Non-pigmented ciliary epithelial cell (primary cell): ENCODE measurements at regions not wholly inside any gene's neighbourhood (a gene's known extent, or its start where the extent isn't known, plus 50 kb on each side); places are given as distances from the start of the nearest gene placed in this dataset.

Experiments
- DNase-seq: peaks from one replicate; pipeline ENCODE4 v3.0.0-alpha.2; 2010; ENCODE audit warnings: low read depth

DNA sequence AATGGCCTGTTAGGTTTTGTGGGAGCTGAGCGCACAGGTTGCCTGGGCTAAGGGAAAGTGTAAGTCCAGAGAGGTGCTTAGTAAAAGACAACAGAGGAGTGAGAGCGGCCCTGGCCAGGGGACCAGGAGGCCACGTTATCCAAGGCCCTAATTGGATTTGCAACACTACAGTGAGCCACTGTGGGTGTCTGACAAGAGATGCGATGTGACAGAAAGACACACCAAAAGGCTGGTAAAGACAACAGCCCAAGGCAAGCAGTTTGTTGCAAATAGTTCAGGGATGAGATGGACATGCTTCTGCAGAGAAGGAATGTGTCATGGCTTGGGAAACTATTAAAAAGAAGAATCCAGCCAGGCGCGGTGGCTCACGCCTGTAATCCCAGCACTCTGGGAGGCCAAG lies 162.7 kb upstream of the KIT start:
- DNase-seq = no peak

DNA sequence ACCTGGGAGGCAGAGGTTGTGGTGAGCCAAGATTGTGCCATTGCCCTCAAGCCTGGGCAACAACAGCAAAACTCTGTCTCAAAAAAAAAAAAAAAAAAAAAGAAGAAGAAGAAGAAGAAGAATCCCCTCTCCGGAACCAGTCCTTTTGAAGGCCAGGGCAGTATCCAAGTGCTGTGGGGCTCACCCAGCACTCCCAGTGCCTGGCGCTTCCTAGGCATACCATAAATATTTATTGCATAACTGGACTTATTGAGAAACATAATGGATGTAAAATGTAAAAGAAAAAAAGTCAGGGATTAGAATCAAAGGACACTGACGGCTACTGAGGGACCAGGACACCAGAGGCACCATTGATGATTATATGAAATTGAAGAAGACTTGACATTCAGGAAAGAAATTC lies 162.1 kb upstream of the KIT start:
- no peak for DNase-seq

DNA sequence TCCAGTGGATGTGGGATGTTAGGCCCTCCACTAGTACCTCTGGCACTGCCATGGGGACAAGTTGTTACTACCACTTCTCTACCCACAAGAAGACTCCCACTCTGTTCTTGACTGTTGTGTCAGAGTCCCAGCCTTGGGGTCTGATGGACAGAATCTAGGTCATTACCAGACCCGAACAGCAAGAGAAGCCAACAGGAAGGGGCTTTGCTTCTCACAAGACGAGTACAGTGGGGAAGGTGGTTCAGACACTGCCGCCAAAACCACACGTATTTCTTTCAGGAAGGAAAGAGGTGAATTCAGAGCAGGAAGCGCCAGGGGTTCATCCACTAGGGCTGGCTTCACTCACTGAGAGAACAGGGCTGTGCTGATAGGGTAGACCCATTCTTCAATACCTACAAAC lies 161.3 kb upstream of the KIT start:
- DNase-seq = no peak

DNA sequence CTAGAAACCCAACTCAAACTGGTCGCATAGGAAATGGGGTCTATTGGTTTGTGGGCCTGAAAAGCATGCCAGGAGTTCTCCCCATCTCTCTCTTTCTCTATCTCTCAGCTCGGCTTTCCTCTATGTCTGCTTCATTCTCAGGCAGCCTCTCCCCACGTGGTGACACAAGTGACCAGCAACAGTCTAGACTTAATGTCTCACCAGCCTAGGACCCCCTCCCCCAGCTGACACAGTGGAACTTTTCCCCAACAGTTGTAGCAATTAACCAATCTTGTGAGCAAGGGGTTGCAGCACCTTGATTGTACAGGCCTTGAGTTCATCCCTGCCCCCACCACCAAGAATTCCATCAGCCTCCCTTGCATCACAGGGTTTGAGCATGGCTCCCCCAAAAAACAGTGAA lies 159.8 kb upstream of the KIT start:
- DNase-seq = no peak

DNA sequence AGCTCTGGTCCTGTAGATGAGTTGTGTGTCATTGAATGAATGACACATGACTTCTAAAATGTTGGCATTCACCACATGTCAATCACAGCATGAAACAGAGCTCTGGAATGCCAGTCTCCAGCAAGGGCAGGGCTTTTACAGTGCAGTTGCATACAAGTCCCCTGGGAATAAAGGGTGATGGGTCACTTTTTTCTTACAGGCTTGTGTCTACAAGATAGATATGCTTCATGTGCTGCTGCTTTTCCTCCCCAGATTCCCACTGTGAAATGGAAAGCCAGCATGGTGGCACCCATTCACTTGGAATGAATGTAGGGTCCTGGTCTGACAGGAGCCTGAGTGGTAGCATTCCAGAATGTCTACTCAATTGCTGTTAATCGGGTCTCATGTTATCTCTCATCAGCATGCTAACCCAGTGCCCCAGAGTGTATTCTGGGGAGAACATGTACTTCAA lies 159.1 kb upstream of the KIT start:
- DNase-seq = no peak

DNA sequence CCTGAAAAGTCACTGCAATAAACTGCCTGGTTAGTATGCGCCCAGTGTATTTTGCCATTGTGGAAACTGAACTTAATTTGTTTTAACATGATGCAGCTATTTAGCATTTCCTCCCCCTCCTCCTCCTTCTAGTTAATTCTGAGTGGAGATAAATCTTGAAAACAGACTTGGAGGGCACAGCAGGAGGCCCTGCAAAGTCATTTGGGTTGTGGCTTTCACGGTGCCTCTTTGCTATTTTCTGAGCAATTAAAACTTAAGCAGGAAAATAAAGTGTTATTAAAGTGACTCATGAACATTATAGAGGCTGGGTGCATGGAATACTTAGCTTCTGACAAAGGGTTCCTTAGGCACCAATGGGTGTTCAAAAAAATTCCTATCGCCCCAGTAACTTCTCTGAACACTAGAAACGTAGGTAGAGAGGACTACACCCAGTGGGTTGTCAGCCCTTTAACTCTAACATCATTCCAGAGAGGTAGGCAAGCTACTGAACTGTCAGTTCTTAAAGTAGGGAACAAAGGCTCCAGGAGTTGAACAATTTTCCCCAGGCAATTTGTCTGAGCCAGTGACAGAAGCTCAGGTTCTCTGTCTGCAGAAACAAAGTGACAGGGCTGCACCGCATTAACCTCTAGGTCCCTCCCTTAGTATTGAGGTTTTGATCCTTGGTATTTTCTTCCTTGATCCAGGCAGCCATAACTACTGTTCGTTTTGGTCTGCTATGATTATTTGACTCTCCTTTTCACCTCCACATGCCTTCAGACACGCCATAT lies 158.3 kb upstream of the KIT start:
- DNase-seq = peak; percentile 10

DNA sequence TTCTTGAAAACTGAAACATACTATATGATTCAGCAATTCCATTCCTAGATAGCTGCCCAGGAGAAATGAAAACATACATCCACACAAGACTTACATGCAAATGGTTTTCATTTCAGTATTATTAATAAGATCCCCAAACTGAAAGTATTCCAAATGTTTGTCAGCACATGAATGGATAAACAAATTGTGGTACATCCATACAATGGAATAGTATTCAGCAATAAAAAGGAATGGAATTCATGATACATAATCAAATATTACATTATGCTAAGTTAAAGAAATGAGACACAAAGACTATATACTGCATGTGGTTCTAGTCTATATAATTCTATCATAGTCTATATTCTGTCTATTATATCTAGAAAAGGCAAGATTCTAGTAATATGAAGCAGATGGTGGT lies 152.4 kb upstream of the KIT start:
- DNase-seq = no peak

DNA sequence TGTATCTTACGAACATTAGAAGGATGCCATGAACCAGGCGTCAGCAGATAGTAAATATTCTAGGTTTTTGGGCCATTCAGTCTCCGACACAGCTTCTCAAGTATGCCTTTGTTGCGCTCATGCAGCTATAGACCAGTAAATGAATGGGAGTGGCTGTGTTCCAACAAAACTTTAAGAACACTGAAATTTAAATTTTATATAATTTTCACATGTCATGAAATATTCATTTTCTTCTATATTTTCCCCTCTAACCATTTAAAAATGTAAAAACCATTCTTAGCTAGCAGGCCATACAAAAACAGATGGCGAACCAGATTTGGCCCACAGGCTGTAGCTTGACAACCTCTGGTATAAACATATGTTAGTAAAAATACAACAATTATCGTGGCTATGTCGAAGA lies 151.8 kb upstream of the KIT start:
- DNase-seq = no peak

DNA sequence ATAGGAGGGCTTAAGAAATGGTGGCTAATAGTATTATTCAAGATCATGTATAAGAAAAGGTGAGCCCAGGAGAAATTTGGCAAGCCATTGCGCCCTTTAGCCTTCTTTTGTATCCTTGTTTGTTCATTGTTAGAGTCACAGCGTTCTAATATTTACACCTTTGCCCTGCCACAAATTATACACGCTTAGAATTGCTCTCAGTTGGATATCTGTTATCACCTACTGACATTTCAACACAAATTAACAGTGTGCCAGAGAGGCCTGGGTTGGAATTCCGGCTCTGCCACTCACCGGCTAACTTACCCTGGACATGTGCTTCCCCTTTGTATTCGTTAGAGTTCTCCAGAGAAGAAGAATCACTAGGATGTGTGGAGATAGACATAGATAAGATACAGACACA lies 148.7 kb upstream of the KIT start:
- DNase-seq = no peak

DNA sequence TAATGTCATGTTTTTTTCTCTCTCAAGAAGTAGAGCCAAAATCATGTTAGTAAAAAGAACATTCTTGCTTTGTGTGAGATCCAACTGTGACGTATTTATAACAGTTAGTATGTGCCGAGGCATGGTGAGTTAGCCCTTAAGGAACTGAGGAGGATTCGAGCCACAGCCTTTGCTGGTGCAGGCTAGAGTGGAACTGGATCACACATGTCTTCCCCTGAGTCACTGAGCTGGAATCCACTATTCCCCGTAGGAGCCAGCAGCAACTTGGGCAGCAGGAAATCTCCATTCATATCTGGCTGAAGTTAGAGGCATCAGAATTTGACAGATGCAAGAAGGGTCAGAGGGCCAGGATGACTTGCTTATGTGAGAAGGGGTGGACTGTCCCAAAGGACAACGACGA lies 144.6 kb upstream of the KIT start:
- DNase-seq = peak; percentile 47

DNA sequence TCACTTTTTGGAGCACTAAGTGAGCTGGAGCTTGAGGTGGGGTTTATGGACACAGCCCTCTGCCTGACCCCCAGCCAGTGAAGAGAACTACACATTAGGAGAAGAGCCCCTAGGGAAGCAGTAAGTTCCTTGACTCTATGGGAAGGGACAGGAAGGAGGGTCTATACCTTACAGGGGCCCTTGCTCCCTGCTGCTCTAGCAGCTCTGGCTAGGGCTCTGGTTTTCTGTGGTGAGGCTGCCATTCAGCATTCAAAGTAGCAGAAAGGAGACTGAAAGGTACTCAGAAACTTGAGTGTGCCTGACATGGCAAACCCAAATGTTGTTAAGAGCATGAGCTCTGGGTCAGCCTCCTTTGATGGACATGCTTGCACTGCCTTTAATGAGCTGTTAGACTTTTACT lies 144.0 kb upstream of the KIT start:
- DNase-seq = no peak

DNA sequence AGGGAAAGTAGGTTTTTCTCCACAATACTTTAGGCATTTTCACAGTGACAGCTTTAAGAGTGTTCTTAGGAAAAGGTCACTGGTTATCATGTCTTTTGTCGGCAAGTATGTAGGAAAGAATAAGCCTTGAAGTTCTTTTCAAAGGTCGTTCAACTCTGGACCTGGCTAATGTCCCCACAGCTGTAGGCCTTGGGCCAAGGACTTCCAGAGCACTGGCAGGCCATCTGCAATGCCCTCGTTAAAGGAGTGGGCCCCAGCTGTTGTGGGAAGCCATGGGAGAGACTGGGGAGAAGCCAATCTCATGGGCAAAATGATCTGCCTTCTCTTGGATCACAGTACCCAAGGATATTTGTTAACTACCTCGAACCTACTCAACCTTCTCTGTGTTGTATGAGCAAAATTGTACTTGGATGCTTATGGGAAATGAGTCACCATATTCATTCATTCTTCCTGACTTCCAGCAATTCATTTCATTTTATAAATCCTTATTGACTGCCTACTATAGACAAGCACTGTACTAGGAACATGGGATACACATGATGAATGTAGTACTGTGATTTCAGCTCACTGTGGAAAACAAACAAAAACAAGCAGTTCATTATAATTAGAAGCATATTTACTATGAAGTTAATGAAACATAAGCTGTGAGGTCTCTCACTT lies 141.1 kb upstream of the KIT start:
- DNase-seq = no peak

DNA sequence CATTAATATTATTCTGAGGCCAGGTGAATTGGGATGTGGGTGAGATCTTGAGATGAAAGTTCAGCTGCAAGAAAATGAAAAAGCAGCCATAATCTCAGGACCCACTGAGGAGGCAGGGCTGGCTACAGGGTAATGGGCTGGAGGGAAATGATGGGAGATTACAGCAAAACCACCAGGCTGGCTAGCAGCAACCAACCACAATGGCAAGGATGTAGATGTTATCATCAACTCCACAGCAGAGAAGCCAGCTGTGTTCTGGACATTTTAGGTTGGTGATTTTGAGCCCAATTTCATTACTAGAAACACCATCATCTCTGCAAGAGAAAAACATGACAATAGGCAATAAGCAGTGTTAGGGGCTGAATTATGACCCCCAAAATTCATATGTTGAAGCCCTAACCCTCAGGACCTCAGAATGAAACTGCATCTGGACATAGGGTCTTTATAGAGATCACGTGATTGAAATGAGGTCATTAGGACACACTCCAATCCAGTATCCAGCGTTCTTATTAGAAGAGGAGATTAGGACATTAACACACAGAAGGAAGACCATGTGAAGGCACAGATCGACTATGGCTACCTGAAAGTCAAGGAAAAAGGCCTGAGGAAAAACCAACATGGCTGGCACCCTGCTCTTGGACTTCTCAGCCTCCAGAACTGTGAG lies 139.8 kb upstream of the KIT start:
- no peak for DNase-seq

DNA sequence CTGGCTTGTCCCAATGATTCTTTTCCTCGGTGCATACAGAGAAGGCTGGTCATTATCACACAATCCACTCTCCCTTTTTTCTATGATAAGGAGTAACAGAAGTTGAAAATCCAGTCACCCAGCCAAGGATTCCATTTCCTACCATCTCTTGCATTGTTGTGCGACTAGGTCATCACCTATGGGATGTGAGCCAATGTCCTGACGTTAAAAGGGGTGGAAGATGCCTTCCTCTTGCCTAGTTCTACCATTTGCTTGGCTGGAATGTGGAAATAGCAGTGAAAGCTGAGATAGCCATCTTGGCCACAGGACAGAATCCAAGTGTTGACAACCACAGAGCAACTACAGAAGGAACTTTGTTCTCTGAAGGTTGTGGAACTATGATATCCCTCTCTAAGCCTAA lies 132.2 kb upstream of the KIT start:
- peak; percentile 58 for DNase-seq

DNA sequence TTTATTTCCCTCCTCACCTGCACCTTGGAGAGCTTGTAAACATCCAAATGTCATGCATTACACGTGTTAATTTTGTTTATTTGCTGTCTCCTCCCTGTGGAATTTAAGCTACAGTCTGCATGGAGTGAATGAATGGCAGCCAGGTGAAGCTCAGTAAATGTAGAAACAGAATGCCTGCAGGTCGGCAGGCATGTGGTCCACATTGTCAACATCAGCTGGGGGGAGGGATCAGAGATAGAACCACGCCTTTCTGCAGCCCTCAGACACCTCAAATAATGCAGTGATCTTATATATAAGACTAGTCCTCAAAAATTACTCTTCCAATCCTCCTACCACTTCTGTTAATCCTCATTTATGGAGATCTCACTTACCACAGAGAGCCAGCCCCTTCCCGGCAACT lies 131.2 kb upstream of the KIT start:
- DNase-seq = no peak

DNA sequence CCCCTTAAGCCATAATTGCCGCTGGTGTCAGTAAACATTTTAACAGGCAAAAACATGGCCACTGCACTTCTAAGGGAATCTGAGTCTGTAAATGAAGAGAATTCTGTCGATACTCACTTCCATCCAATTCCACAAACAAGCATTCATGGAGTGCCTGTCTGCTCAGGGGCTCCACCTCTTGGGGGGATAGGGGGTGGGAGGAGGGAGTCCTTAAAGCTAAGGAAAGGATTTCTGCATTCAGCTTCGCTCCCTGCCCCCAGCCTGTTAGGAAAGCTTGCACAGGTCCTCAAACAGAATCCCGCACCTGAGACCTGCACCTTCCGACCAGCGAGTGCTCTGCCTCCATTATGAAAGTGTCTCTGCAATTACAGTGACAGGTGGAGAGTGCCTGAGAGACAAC lies 130.2 kb upstream of the KIT start:
- no peak for DNase-seq

DNA sequence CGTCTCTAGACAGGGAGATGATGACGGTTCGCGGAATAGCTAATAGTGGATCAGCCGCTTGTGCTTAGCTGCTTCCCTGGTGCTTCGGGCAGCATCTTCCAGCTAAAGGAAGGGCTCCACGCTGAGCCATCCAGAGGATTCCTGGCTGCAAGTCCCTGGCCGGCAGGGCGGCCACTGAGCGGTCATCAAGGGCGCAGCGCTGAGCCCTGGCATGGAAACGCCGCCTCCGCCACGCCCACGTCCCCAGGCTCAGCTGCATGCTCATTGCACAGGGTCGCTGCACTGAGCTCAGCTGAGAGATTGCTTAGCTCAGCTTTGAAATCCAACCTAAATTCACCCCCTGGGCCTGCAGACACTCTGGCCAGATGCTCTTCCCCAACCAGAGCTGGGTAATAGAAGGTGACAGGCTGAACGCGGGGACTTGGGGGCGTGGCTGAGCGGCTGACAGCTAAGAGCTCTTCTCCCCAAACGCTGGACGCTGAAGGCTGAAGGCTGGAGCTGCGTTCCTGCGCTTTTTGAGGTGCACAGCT lies 118.2 kb upstream of the KIT start:
- no peak for DNase-seq

DNA sequence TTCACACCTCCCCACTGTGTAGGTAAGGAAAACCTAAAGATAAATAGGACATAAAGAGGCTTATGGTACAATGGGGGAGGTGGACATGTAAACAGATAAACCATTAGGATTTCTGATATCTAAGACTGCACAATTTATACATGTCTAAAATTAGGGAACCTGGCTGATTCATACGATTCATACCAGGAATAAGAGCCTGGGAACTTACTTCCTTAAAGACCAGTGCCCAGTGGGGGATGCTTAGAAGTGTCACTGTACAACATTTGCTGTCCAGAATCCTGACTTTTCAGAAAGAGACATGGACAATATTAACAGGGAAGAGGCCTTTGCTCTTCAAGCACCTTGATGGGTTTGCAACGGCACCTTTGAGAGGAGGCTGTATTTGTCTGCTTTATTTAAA lies 116.8 kb upstream of the KIT start:
- no peak for DNase-seq

DNA sequence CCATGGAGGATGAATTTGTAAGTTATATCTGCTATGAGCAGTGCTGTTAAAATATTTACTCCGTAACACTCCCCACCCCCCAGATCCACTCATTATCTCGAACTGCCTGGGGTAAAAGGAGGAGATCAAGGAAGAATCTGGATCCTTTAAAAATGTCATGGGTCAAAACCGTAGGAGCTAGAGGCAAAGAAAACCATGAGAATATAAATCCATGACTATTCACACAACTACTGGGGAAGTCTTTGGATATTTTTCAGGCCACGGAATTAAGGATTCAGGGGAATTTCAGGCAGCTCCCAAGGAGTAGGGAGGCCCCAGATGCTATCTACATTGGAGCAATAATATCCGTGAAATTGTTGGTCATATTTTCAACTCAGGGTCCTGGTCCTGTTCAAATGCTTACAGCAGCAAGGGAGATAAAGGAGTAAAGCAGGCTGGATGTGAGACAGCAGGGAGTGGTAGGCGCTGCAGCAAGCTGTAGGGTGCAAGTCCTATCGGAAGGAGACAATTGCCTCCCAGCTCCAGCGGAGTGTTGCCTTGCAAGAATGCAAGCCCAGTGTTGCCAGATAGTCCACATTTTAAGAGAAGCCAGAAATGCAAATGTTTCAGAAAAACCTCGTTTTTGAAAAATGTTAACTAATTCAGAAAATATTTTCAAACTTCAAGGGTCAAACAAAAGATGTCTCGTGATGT lies 116.2 kb upstream of the KIT start:
- DNase-seq = no peak

DNA sequence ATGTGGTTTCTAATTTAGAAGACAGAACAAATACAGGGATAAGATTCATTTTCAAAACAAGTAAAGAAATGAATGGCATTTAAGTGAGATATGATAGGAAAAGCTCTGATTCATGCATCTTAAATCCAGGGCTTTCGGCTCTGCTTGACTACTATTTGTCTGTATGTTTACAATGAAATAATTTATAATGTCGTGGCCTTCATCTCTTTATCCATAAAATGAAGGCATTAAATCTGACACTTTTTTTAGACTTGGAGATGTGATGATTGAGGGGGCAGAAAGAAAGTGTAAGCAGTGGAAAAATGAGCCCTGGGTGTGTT lies 115.7 kb upstream of the KIT start:
- DNase-seq = no peak

DNA sequence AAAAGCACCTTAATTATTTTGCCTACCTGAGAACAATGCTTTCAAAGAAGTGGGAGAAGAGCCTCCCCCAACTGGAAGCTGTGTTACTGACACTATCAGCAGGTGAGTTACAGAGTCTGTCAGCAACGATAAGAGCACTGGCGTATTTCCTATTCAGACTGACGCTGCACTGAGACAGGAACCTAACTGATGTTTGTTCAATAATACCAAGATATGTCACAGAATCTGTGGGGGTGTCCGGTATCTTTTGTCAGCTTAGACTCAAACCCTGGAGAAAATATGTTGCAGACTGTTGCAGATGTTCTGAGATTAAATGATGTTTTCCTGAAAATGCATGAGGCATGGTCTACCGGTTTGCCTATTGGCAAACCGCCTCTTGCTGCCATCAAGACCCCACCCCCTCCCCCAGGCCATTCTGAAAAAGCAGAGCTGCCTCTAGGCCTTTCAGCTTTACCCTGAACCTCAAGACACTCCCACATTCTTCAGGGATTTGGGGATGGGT lies 115.2 kb upstream of the KIT start:
- DNase-seq = no peak

DNA sequence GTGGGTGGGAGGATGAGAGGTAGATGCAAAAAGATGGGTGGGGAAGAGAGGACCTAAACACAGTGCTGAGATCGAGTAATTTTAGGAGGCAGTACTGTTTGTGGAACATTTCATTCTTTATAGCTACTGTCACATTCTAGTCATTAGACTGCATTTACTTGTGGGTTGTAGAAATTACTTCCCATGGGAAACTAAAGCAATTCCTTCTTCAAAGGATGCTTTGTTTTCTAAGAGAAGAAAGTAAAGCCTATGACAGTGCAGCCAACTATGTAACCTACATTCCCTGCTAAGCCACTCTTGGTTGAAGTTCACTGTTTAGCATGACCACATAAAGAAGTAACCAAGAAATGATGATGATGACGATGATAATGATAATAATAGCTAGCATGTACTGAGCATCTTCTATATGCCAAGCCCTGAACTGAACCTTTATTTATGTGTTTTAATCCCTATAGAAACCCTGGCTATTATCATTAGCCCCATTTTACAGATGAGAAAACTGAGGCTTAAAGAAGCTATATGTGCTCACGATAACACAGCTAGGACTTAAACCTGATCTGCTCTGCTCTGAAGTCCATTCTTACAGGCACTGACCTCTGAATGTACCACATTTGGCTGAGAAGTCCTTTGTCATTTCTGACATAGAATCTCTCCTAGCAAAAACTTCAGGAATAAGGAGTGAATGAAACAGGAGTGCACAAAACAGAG lies 114.5 kb upstream of the KIT start:
- DNase-seq = peak; percentile 26
